Memory B cell (primary cell): ENCODE measurements at regions not wholly inside any gene's neighbourhood (a gene's known extent, or its start where the extent isn't known, plus 50 kb on each side); places are given as distances from the start of the nearest gene placed in this dataset.

Experiments
- ATAC-seq: fragments of 150-1000 bp; cut with Tn5 transposase; 2 replicates; pipeline ENCODE4 v1.10.0; 2021; ENCODE audit warnings: low read depth, mild to moderate bottlenecking, moderate library complexity
- DNase-seq, 2 donors: peaks; one replicate each; pipeline ENCODE4 v3.0.0; 2022; ENCODE audit warnings: low spot score in 2 of 2
- H3K27ac Mint-ChIP-seq: one replicate; pipeline ENCODE4 v1.8.0; 2022; ENCODE audit warnings: mild to moderate bottlenecking, moderate library complexity, mixed read lengths
- H3K27me3 Mint-ChIP-seq: one replicate; pipeline ENCODE4 v1.8.0; 2022; ENCODE audit warnings: mixed read lengths
- H3K36me3 Mint-ChIP-seq: one replicate; pipeline ENCODE4 v1.8.0; 2022; ENCODE audit warnings: mild to moderate bottlenecking, mixed read lengths
- H3K4me1 Mint-ChIP-seq: one replicate; pipeline ENCODE4 v1.8.0; 2022; ENCODE audit warnings: mixed read lengths
- H3K4me3 Mint-ChIP-seq: one replicate; pipeline ENCODE4 v1.8.0; 2022; ENCODE audit warnings: mild to moderate bottlenecking, moderate library complexity, mixed read lengths
- H3K9me3 Mint-ChIP-seq: one replicate; pipeline ENCODE4 v1.8.0; 2022; ENCODE audit warnings: mixed read lengths

GRCh38 chr15:47587940-47588802, 129.1 kb upstream of the SEMA6D start:
- H3K4me1 Mint-ChIP-seq: no peaks in the 10 kb centered on the region
- ATAC-seq: no peak
- no peak overlapping the region for H3K27ac Mint-ChIP-seq
- H3K9me3 Mint-ChIP-seq: no peaks in the 10 kb centered on the region
- no peak overlapping the region for H3K4me3 Mint-ChIP-seq
- peaks cover 3% of the 10 kb centered on the region for H3K27me3 Mint-ChIP-seq
- no peaks in the 10 kb centered on the region for H3K36me3 Mint-ChIP-seq
- DNase-seq: no peak

DNA sequence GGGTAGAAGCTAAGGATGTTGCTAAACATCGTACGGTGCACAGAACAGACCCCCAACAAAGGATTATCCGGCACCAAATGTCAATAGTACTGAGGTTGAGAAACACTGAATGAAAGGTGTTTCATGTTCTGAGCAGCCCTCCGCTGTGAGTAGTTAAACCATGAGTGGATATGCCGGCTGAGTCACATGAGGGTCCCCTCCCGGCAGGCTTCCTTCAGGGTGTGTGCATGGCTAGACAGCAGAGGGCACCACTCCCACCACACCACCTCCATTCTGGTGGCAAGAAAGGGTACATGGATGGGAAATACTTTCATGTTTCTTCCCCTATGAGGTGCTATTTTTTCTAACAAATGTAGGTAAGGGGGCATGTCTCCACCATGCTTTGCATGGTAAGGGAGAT, 128.3 kb upstream of the SEMA6D start:
- H3K27me3 Mint-ChIP-seq: peaks cover 2% of the 10 kb centered on the region
- H3K36me3 Mint-ChIP-seq: no peaks in the 10 kb centered on the region
- H3K4me1 Mint-ChIP-seq: no peaks in the 10 kb centered on the region
- no peak for DNase-seq
- no peaks in the 10 kb centered on the region for H3K9me3 Mint-ChIP-seq
- no peak for ATAC-seq
- no peak overlapping the region for H3K27ac Mint-ChIP-seq
- no peak overlapping the region for H3K4me3 Mint-ChIP-seq

DNA sequence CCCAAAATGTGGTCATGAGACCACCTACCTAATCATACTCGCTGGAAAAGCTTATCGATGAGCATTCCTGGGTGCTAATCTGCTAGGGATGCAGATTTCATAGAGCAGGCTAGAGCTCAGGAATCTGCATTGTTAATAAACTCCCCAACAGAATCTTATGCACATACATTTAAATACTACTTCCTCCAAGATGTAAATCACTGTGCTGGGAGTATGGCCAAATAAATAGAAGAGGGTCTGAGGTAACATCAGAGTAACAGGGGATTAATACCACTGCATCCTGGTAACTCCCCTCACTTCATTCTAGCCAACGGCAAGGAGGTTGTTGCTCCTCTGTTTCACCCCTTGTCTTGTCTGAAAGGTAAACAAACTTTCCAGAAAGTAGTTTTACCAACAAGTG, 118.3 kb upstream of the SEMA6D start:
- DNase-seq: no peak
- H3K27ac Mint-ChIP-seq: no peak overlapping the region
- H3K36me3 Mint-ChIP-seq: no peaks in the 10 kb centered on the region
- H3K27me3 Mint-ChIP-seq: peaks cover 1% of the 10 kb centered on the region
- H3K4me1 Mint-ChIP-seq: no peaks in the 10 kb centered on the region
- ATAC-seq: no peak
- no peak overlapping the region for H3K4me3 Mint-ChIP-seq
- H3K9me3 Mint-ChIP-seq: peaks cover 11% of the 10 kb centered on the region

DNA sequence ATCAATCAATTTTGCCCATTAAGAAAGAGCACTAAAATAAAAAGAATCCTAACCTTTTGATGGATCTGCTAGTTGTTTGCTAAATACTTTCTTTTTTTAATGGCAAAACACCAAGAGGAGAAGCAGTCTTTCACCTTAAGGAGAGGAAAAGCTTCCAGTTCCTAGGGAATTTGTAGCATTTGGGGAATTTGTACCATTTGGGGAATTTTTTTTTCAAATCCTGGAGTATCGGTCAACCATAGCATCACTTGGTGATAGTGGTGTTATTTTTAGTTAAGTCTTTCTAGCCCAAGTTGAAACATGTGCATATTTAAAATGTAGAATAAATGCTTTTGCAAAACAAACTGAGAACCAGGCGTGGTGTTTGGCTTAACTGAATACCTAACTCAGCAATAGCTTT, 117.5 kb upstream of the SEMA6D start:
- Mint-ChIP-seq H3K9me3 (peaks cover 8% of the 10 kb centered on the region), H3K4me1 (no peaks in the 10 kb centered on the region), H3K4me3 (no peak overlapping the region), H3K36me3 (no peaks in the 10 kb centered on the region), H3K27me3 (peaks cover 1% of the 10 kb centered on the region), H3K27ac (no peak overlapping the region)
- DNase-seq (no peak), ATAC-seq (no peak)

GRCh38 chr15:47602121-47602520, 115.2 kb upstream of the SEMA6D start:
- Mint-ChIP-seq H3K27me3 (peaks cover 1% of the 10 kb centered on the region), H3K9me3 (peaks cover under 1% of the 10 kb centered on the region), H3K4me3 (no peak overlapping the region), H3K36me3 (no peaks in the 10 kb centered on the region), H3K4me1 (no peaks in the 10 kb centered on the region), H3K27ac (no peak overlapping the region)
- ATAC-seq: no peak
- no peak for DNase-seq

GRCh38 chr15:47603026-47603425, 114.3 kb upstream of the SEMA6D start:
- ATAC-seq: no peak
- H3K27ac Mint-ChIP-seq: no peak overlapping the region
- H3K36me3 Mint-ChIP-seq: no peaks in the 10 kb centered on the region
- H3K9me3 Mint-ChIP-seq: no peaks in the 10 kb centered on the region
- H3K27me3 Mint-ChIP-seq: peaks cover 1% of the 10 kb centered on the region
- no peaks in the 10 kb centered on the region for H3K4me1 Mint-ChIP-seq
- DNase-seq: no peak
- no peak overlapping the region for H3K4me3 Mint-ChIP-seq

GRCh38 chr15:47607695-47608094, 109.6 kb upstream of the SEMA6D start:
- H3K27me3 Mint-ChIP-seq: peaks cover 1% of the 10 kb centered on the region
- DNase-seq: no peak
- no peaks in the 10 kb centered on the region for H3K36me3 Mint-ChIP-seq
- H3K27ac Mint-ChIP-seq: no peak overlapping the region
- no peak for ATAC-seq
- H3K4me3 Mint-ChIP-seq: no peak overlapping the region
- H3K4me1 Mint-ChIP-seq: no peaks in the 10 kb centered on the region
- no peaks in the 10 kb centered on the region for H3K9me3 Mint-ChIP-seq

DNA sequence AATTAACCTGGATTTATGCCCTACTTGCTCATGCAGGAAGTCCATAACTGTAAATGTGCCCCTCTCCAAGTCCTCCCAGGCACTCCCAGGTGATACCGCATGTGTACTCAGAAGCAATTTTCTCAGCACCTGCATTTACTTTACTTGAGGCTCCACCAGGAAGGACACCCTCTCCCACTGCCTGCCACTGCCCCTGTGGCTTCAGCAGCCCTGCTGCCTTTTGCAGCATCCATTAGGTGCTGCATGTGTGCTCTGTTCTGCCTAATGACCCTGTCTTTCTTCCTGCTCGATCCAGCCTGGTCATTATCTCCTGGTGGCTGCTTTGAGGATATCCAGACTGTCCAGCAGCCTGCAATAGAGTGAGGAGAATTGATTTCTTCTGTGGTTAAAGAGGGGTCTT, 107.6 kb upstream of the SEMA6D start:
- Mint-ChIP-seq H3K4me1 (no peaks in the 10 kb centered on the region), H3K27me3 (no peaks in the 10 kb centered on the region), H3K9me3 (no peaks in the 10 kb centered on the region), H3K36me3 (no peaks in the 10 kb centered on the region), H3K4me3 (no peak overlapping the region), H3K27ac (no peak overlapping the region)
- ATAC-seq (no peak), DNase-seq (no peak)

DNA sequence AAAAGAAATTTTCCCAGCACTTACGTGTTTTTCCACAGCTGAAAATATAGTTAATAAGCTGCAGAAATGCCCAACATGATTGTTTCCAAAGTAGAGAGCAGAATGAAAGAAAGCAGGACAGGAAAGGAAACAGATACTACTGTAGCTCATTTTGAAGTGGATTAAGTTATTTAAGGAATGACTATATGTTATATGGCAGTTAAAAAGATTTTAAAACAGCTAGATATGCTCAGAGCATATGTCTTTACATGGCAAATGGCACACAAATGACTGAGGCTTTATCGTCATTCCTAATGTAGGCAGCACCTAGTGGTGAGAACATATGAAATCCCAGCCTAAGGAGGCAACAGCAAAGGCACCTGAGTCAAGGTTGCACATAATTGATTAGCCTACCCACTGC, 106.6 kb upstream of the SEMA6D start:
- ATAC-seq (no peak), DNase-seq (no peak)
- Mint-ChIP-seq H3K27ac (no peak overlapping the region), H3K36me3 (no peaks in the 10 kb centered on the region), H3K4me3 (no peak overlapping the region), H3K27me3 (no peaks in the 10 kb centered on the region), H3K4me1 (no peaks in the 10 kb centered on the region), H3K9me3 (no peaks in the 10 kb centered on the region)

DNA sequence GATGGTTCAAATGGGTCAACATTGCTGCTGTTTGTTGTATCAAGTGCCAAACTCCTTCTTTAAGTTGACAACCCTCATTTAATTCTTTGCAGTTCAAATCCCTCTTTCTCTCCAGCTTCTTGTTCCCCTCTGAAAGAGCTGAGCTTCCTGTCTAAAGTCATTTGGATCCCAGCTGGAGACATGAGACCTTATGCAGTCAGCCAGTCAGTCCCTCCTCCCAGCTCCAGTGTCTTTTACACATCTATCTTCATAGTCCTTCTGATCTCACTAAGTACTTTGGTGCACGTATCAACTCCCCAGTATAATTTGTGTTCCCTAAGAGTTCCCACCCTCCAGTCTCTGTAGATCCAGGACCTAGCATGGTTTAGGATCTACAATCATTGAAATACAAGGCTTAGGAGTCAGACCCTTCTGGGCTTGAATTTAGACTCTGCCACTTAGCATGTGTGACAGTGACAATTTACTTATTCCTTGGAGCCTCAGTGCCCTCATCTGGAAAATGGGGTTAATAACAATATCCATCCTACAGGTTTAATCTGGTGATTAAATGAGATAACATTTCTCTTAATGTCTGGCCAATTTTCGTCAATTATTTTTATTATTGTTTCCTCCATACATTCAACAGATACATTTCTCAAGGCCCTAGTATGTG, 102.8 kb upstream of the SEMA6D start:
- ATAC-seq (no peak), DNase-seq (no peak)
- Mint-ChIP-seq H3K36me3 (no peaks in the 10 kb centered on the region), H3K27ac (no peak overlapping the region), H3K9me3 (no peaks in the 10 kb centered on the region), H3K4me1 (no peaks in the 10 kb centered on the region), H3K4me3 (no peak overlapping the region), H3K27me3 (no peaks in the 10 kb centered on the region)

DNA sequence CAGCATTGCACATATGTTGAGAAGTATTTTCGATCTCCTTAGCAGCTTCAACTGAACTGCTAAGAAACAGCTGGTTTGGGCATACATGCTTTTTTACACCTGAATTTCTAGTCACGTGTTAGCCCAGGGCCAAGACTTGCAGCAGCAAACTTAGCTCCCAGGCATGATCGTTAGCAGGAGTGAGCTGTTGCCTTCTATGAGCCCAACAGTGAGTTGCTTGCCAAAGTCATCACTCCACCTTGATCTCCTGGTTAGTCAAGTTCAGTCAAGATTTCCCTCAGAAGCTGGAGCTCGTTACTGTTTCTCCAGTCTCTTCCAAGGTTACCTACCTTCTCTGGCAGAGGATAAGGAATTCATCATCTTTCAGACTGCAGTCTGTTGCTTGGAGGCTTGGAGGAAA, 100.4 kb upstream of the SEMA6D start:
- DNase-seq (no peak), ATAC-seq (no peak)
- H3K4me1 Mint-ChIP-seq: no peaks in the 10 kb centered on the region
- H3K27me3 Mint-ChIP-seq: peaks cover 1% of the 10 kb centered on the region
- no peaks in the 10 kb centered on the region for H3K36me3 Mint-ChIP-seq
- no peaks in the 10 kb centered on the region for H3K9me3 Mint-ChIP-seq
- no peak overlapping the region for H3K27ac Mint-ChIP-seq
- no peak overlapping the region for H3K4me3 Mint-ChIP-seq

GRCh38 chr15:47618241-47618640, 99.1 kb upstream of the SEMA6D start:
- Mint-ChIP-seq H3K27ac (no peak overlapping the region), H3K36me3 (no peaks in the 10 kb centered on the region), H3K4me1 (no peaks in the 10 kb centered on the region), H3K27me3 (peaks cover 1% of the 10 kb centered on the region), H3K9me3 (no peaks in the 10 kb centered on the region), H3K4me3 (no peak overlapping the region)
- DNase-seq: no peak
- ATAC-seq: no peak

GRCh38 chr15:47620960-47621681, 96.2 kb upstream of the SEMA6D start:
- no peak overlapping the region for H3K27ac Mint-ChIP-seq
- H3K9me3 Mint-ChIP-seq: no peaks in the 10 kb centered on the region
- H3K27me3 Mint-ChIP-seq: peaks cover 4% of the 10 kb centered on the region
- H3K4me1 Mint-ChIP-seq: no peaks in the 10 kb centered on the region
- no peak overlapping the region for H3K4me3 Mint-ChIP-seq
- ATAC-seq (no peak), DNase-seq (no peak)
- H3K36me3 Mint-ChIP-seq: no peaks in the 10 kb centered on the region

- Mint-ChIP-seq H3K4me3 (no peak overlapping the region), H3K9me3 (no peaks in the 10 kb centered on the region), H3K4me1 (no peaks in the 10 kb centered on the region), H3K27me3 (peaks cover 4% of the 10 kb centered on the region), H3K36me3 (no peaks in the 10 kb centered on the region), H3K27ac (no peak overlapping the region)
- no peak for DNase-seq
- no peak for ATAC-seq
These were observed 95.2 kb upstream of the SEMA6D start for GRCh38 chr15:47622055-47622454.
